ENCODE measurements at regions not wholly inside any gene's neighbourhood (a gene's known extent, or its start where the extent isn't known, plus 50 kb on each side); places are given as distances from the start of the nearest gene placed in this dataset.

DNA sequence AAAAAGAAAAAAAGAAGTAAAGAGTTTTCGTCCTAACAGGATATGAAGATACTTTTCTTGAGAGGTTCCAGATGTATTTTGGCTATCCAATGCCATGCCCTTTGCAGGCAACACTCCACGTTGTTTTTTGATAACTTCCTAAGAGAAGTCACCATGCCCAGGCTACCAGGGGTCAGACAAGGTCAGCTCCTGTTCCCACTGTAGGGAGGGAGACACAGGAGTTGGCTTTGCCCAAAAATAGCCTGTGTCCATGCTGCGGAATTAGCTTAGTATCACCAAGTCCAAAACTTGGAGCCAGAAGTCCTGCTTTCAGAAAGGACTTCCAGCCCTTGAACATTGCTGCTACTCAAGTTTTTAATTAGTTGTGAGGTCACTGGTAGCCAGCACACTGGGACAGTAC, 62.1 kb upstream of the NRIP1 start:
- TF ChIP-seq, protein P1, sequence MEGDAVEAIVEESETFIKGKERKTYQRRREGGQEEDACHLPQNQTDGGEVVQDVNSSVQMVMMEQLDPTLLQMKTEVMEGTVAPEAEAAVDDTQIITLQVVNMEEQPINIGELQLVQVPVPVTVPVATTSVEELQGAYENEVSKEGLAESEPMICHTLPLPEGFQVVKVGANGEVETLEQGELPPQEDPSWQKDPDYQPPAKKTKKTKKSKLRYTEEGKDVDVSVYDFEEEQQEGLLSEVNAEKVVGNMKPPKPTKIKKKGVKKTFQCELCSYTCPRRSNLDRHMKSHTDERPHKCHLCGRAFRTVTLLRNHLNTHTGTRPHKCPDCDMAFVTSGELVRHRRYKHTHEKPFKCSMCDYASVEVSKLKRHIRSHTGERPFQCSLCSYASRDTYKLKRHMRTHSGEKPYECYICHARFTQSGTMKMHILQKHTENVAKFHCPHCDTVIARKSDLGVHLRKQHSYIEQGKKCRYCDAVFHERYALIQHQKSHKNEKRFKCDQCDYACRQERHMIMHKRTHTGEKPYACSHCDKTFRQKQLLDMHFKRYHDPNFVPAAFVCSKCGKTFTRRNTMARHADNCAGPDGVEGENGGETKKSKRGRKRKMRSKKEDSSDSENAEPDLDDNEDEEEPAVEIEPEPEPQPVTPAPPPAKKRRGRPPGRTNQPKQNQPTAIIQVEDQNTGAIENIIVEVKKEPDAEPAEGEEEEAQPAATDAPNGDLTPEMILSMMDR (conservative IDR thresholded peaks at IDR 0.05; ENCODE audit: low read length), result no peak
- no peak for TF ChIP-seq EZH2phosphoT487 (IDR thresholded peaks at IDR 0.05; ENCODE audit: borderline replicate concordance)
